IgD-negative memory B cell (primary cell): ENCODE measurements at regions not wholly inside any gene's neighbourhood (a gene's known extent, or its start where the extent isn't known, plus 50 kb on each side); places are given as distances from the start of the nearest gene placed in this dataset.

Source experiments
- H3K27ac Mint-ChIP-seq, 3 donors: one replicate each; pipeline ENCODE4 v1.8.0; 2020 to 2022; ENCODE audit warnings: mild to moderate bottlenecking in 3 of 3, mixed read lengths in 3 of 3, moderate library complexity in 1 of 3
- H3K27me3 Mint-ChIP-seq: one replicate; pipeline ENCODE4 v1.8.0; 2021; ENCODE audit warnings: mixed read lengths
- H3K36me3 Mint-ChIP-seq: one replicate; pipeline ENCODE4 v1.8.0; 2020; ENCODE audit warnings: mild to moderate bottlenecking, mixed read lengths
- H3K4me1 Mint-ChIP-seq, 3 donors: one replicate each; pipeline ENCODE4 v1.8.0; 2020 to 2022; ENCODE audit warnings: mixed read lengths in 3 of 3, mild to moderate bottlenecking in 1 of 3
- H3K4me3 Mint-ChIP-seq, 4 donors: one replicate each; pipeline ENCODE4 v1.8.0; 2020 to 2022; ENCODE audit warnings: mild to moderate bottlenecking in 4 of 4, mixed read lengths in 4 of 4, moderate library complexity in 3 of 4
- H3K9me3 Mint-ChIP-seq, 3 donors: one replicate each; pipeline ENCODE4 v1.8.0; 2020 to 2021; ENCODE audit warnings: mixed read lengths in 3 of 3, mild to moderate bottlenecking in 1 of 3

DNA sequence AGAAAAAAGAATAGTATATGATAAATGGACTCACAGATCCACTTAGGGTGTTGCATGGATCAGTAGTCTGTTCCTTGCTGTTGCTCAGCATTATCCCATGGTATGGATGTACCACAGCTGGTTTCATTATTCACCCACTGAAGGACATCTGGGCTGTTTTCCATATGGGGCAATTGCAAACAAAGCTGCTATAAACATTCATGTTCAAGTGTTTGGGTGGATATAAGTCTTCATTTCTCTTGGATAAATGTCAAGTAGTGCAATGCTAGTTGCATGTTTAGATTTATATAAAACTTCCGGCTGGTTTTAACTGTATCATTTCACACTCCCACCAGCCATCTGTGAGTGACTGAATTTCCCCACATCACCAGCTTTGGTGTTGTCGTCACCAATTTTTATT is 137.7 kb downstream of the ASB7 start:
- no peak overlapping the region for H3K4me3 Mint-ChIP-seq
- H3K36me3 Mint-ChIP-seq: no peaks in the 10 kb centered on the region
- no peaks in the 10 kb centered on the region for H3K27me3 Mint-ChIP-seq

DNA sequence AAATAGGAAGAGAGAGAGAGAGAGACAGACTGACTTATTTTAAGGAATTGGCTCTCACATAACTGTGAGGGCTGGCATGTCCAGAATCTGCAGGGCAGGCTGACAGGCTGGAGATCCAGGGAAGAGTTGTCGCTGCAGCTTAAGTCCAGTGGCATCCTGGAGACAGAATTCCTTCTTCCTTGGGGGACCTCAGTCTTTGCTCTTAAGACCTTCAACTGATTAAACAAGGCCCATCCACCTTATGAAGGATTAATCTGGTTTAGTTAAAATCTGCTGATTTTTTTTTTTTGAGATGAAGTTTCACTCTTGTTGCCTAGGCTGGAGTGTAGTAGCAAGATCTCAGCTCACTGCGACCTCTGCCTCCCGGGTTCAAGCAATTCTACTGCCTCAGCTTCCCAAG is 128.0 kb upstream of the ALDH1A3 start:
- H3K36me3 Mint-ChIP-seq: no peaks in the 10 kb centered on the region
- no peaks in the 10 kb centered on the region for H3K4me1 Mint-ChIP-seq
- H3K27me3 Mint-ChIP-seq: peaks cover 29% of the 10 kb centered on the region
- H3K27ac Mint-ChIP-seq: no peak overlapping the region
- H3K4me3 Mint-ChIP-seq: no peak overlapping the region
- H3K9me3 Mint-ChIP-seq: peaks cover under 1 to 9% (median 5%) of the 10 kb centered on the region in 3 donors

More for the DNA sequence above, 137.7 kb downstream of the ASB7 start:
- Mint-ChIP-seq H3K27ac (no peak overlapping the region), H3K4me1 (no peaks in the 10 kb centered on the region), H3K9me3 (peaks cover 0 to under 1% (median 0%) of the 10 kb centered on the region in 3 donors)

DNA sequence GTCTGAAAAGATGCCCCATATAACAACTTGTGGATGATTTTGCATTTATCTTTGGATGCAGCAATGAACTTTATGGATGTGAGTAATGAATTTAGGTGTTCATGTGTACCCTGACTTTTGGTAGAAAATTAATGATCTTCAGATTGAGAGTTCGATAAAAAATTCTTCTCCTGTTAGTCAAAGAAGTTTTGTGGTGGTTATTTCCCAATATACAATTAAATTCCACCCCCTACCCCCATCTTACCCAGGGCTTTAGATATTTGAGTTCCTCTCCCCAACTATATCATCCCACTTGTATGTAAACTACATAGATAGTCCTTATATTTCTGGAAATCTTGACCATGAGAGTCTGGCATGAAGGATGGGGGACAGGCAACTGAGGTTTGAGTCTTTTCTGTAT is 126.1 kb upstream of the ALDH1A3 start:
- H3K27me3 Mint-ChIP-seq: peaks cover 20% of the 10 kb centered on the region
- no peaks in the 10 kb centered on the region for H3K36me3 Mint-ChIP-seq
- H3K4me3 Mint-ChIP-seq: no peak overlapping the region
- H3K4me1 Mint-ChIP-seq: no peaks in the 10 kb centered on the region
- no peak overlapping the region for H3K27ac Mint-ChIP-seq
- peaks cover 0 to 5% (median 0%) of the 10 kb centered on the region in 3 donors for H3K9me3 Mint-ChIP-seq

DNA sequence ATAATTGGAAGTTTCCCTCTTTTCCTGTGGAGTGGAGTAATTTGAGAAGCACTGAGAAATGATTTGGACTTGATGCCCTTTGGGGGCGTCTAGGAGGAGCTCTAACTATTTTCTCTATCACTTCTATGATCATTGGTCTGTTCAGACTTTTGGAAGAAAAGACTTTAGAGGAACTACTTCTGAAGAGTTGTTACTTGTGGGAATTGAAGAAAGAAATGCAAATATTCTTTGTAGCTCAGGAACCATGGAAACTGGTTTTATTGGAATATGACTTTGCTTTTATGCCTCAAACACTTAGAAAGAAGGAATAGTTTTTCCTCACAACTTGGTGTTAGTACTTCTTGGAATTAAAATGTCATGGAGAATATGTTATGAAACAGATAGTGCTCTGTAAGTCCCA is 122.0 kb upstream of the ALDH1A3 start:
- Mint-ChIP-seq H3K36me3 (no peaks in the 10 kb centered on the region), H3K27ac (no peak overlapping the region), H3K9me3 (peaks cover 0 to 4% (median 0%) of the 10 kb centered on the region in 3 donors), H3K4me1 (no peaks in the 10 kb centered on the region), H3K4me3 (no peak overlapping the region), H3K27me3 (peaks cover 30% of the 10 kb centered on the region)

DNA sequence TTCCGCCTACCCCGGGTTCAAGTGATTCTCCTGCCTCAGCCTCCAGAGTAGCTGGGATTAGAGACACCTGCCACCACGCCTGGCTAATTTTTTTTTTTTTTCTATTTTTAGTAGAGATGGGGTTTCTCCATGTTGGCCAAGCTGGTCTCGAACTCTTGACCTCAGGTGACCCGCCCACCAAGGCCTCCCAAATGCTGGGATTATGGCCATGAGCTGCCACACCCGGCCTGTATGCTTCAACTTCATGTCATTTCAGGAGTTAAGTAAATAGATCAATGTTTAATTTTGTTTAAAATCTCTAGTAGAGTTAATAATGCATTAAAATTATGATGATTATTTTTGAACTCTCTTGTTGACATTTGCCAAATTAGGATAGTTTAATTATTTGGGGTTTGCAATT is 121.1 kb upstream of the ALDH1A3 start:
- Mint-ChIP-seq H3K36me3 (no peaks in the 10 kb centered on the region), H3K4me1 (no peaks in the 10 kb centered on the region), H3K9me3 (peaks cover 0 to 4% (median 0%) of the 10 kb centered on the region in 3 donors), H3K27ac (no peak overlapping the region), H3K27me3 (peaks cover 30% of the 10 kb centered on the region), H3K4me3 (no peak overlapping the region)

DNA sequence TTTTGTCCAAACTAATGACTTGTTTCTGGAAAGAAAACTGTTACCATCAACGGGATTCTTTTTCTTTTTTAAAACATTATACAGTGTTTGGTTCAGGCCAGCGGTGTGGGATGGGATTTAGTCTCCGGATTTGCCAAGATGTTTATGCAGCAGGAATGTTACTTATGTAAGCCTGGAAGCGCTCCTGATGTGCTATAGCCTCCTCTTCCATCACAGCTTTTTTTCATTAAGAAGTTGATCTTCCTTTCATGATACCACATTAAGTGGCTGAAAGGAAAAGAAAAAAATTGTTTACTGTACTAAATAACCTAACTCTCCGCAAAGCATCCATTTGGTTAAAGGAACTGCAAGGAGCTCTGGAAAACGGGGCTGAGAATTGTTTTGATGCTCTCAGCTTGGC is 120.5 kb upstream of the ALDH1A3 start:
- no peaks in the 10 kb centered on the region for H3K4me1 Mint-ChIP-seq
- H3K27me3 Mint-ChIP-seq: peaks cover 29% of the 10 kb centered on the region
- no peak overlapping the region for H3K4me3 Mint-ChIP-seq
- no peaks in the 10 kb centered on the region for H3K36me3 Mint-ChIP-seq
- no peak overlapping the region for H3K27ac Mint-ChIP-seq
- H3K9me3 Mint-ChIP-seq: peaks cover 0 to 4% (median 0%) of the 10 kb centered on the region in 3 donors

DNA sequence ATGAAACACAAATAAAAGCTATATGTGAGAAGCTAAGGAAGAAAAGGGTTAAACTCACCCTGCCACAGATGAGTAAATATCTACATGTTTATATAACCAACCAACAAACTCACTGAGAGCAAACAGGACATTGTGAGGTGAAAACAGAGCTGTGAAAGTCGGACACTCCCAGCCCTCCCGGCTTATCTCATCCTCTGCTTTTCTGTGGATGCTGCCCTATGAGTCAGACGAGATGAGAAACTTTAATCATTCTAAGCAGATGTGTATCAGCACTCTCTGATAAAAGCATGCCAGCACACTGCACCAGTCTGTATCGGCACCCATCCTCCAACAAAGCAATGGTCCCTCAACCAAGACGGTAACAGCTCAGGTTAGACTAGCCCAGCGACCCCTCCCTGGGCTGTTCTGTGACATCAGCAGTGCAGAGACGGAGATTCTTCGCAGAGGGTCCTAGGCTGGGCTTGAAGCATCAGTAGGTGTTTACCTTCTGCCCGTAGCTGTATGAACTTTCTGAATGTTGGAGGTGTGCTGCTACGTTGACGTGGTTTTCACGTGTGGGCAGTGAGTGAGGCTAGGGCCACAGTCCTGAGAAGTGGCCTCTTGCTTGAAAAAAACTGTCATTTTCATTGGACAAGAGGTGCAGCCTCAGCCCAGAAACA is 119.8 kb upstream of the ALDH1A3 start:
- H3K4me3 Mint-ChIP-seq: no peak overlapping the region
- H3K27ac Mint-ChIP-seq: no peak overlapping the region
- H3K9me3 Mint-ChIP-seq: peaks cover 0 to 4% (median 0%) of the 10 kb centered on the region in 3 donors
- peaks cover 23% of the 10 kb centered on the region for H3K27me3 Mint-ChIP-seq
- no peaks in the 10 kb centered on the region for H3K4me1 Mint-ChIP-seq
- no peaks in the 10 kb centered on the region for H3K36me3 Mint-ChIP-seq

DNA sequence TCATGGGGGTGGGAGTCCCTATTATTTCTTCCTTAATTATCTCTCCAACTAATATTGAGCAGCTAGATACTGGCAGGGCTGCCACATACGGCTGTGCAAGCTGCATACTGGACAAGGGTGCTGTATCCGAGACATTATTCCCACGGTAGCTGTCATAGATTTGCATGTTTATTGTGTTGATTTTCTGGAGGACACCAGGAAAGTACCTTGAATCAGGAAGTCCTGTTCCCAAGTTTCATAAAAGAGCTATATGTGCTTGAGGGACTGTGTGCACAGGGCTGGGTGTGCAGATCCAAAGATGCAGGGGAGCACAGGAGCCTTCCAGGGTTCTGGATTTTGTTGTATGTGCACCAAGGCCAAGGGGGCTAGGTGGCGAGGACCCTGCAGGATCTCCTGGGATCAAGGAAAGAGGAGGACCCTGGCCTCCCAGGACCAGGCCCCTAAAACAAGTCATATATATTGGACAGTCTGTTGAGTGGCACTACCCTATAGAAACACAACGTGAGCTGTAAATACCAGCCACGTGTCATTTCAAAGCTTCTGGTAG is 119.2 kb upstream of the ALDH1A3 start:
- H3K27ac Mint-ChIP-seq: no peak overlapping the region
- no peak overlapping the region for H3K4me3 Mint-ChIP-seq
- H3K9me3 Mint-ChIP-seq: peaks cover 0 to 4% (median 0%) of the 10 kb centered on the region in 3 donors
- H3K27me3 Mint-ChIP-seq: peaks cover 19% of the 10 kb centered on the region
- H3K4me1 Mint-ChIP-seq: no peaks in the 10 kb centered on the region
- H3K36me3 Mint-ChIP-seq: peaks cover 2% of the 10 kb centered on the region

DNA sequence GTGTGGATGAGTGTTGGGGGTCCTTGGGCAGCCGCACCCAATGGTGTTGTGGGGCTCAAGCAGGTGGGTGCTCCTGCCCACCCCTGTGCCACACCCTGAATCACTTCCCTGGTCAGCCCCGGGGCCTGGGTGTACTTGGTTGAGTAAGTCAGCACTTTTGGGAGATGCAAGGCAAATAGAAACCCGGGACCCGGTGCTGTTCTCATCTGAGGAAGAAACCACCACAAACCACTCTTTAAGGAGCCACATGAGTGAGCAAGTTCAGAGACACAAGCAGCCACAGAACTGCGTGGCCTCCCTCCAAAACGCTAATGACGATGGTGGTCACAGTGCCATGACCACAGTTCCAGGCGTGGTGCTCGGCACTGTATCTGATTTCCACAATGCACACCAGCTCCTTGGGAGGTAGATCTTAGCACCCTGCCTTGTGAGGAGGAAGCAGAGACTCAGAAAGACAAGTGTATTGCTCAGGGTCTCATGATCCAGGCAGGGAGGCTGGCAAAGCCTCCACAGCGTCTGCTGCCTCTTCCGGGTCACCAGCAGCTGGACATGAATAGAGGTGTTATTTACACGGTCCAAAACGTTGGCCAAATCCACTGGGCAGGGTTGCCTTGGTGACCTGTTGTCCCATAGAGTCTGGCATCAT is 118.2 kb upstream of the ALDH1A3 start:
- no peaks in the 10 kb centered on the region for H3K4me1 Mint-ChIP-seq
- H3K27ac Mint-ChIP-seq: no peak overlapping the region
- no peak overlapping the region for H3K4me3 Mint-ChIP-seq
- H3K9me3 Mint-ChIP-seq: peaks cover 0 to 4% (median 0%) of the 10 kb centered on the region in 3 donors
- peaks cover 2% of the 10 kb centered on the region for H3K36me3 Mint-ChIP-seq
- peaks cover 19% of the 10 kb centered on the region for H3K27me3 Mint-ChIP-seq

DNA sequence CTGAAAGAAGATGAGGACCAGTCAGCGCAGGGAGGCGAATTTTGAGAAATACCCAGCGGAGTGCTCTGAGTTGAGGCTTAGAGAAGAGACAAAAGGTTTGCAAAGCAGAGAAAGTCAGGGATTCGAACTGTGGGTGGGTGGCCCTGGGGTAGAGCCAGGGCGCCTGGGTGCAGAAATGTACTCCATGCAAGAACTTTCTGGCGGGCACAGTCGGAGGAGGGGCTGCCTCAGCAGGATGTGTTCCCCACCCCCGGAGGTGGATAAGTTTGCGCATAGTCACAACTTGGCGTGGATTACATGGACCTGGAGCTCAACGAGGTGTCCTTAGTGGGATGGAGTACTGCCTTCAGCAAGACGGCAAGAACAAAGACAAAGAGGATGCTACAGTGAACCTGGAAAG is 117.3 kb upstream of the ALDH1A3 start:
- Mint-ChIP-seq H3K4me3 (no peak overlapping the region), H3K36me3 (peaks cover 2% of the 10 kb centered on the region), H3K27me3 (peaks cover 19% of the 10 kb centered on the region), H3K27ac (no peak overlapping the region), H3K4me1 (no peaks in the 10 kb centered on the region), H3K9me3 (peaks cover 0 to 4% (median 0%) of the 10 kb centered on the region in 3 donors)

DNA sequence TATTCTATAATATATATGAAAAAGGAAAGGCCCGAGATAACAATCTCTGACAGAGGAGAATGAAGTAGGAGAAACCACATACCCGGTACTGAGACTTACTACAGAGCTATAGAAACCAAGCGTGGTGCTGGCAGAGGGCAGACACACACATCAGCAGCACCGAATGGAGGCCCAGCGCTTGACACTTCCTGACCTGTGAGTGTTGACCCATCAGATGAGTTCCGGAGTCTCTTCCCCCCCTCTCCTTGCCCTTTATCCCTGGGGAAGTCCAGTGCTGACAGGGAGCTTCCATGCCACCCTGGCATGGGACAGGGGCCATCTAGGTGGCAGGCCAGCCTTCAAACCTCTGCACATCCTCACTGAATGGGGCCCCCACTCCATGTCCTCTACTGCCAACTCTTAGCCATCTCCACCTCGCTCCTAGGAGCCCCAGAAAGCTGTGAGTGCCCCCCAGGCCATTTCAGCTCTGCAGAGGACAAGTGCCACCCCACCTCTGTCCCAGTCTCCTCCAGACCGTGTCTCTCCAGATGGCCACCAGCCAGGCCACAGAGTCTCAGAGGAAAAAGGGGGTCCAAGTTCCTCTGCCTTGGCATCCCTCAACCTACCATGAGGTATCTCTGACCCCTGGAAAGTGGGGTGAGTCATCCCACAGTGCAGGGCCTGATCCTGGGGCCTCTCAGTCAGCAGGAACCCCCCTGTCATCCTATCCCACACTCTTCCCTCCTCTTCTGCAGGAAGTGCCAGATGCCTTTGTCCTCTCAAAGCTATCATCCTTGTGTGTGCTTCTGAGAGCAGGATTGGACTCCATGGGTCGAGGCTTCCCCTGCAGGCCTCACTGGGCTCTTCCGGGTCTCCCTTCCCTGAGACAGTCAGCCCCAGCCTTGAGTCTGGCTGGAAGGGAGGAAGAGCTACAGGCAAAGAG is 116.5 kb upstream of the ALDH1A3 start:
- peaks cover 2% of the 10 kb centered on the region for H3K36me3 Mint-ChIP-seq
- peaks cover 19% of the 10 kb centered on the region for H3K27me3 Mint-ChIP-seq
- H3K9me3 Mint-ChIP-seq: peaks cover 0 to 4% (median 0%) of the 10 kb centered on the region in 3 donors
- H3K4me3 Mint-ChIP-seq: no peak overlapping the region
- H3K27ac Mint-ChIP-seq: no peak overlapping the region
- no peaks in the 10 kb centered on the region for H3K4me1 Mint-ChIP-seq

DNA sequence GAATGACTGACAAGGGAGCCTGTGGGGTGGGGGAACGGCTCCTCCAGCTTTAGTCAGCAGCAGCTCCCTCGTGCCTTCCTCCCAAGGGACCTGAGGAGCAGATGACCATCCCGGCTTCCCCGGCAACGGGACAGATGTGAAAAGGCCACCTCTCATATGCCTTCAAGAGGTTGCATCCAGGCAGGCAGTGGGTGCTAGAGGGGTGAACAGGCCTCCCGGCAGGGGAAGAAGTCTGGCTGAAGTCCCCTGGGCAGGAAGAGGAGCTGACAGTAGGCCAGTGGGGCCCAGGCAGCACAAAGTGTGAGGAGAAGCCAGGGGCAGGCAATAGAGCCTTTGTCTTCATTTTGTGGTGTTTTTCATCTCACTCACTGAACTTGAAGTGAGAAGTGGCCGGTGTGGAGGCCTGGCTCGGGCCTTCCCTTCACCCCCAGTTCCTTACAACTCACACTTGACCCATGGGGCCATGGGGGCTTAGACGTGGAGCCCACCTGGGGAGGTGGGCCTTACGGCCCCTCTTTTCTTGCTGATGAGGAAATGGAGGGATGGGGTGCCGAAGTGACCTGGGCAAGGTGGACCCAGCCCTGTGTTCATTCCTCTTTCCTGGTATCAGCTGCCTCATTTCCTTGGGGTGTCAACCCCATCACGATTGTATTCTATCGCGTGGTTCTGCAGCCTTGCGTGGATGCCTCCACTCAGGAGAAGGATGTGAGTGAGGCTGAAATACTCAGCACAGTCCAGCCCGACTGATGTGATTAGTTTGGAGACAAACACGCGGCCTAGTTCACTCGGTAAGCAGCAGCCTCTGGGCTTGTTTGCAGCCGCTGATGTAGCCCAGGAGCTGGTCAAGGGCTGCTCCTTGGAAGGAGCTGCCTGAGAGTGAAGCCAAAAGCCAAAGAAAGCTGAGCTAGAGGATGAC is 115.5 kb upstream of the ALDH1A3 start:
- Mint-ChIP-seq H3K4me1 (no peaks in the 10 kb centered on the region), H3K36me3 (peaks cover 2% of the 10 kb centered on the region), H3K27ac (no peak overlapping the region), H3K9me3 (peaks cover 0 to 4% (median 0%) of the 10 kb centered on the region in 3 donors), H3K27me3 (peaks cover 17% of the 10 kb centered on the region), H3K4me3 (no peak overlapping the region)

DNA sequence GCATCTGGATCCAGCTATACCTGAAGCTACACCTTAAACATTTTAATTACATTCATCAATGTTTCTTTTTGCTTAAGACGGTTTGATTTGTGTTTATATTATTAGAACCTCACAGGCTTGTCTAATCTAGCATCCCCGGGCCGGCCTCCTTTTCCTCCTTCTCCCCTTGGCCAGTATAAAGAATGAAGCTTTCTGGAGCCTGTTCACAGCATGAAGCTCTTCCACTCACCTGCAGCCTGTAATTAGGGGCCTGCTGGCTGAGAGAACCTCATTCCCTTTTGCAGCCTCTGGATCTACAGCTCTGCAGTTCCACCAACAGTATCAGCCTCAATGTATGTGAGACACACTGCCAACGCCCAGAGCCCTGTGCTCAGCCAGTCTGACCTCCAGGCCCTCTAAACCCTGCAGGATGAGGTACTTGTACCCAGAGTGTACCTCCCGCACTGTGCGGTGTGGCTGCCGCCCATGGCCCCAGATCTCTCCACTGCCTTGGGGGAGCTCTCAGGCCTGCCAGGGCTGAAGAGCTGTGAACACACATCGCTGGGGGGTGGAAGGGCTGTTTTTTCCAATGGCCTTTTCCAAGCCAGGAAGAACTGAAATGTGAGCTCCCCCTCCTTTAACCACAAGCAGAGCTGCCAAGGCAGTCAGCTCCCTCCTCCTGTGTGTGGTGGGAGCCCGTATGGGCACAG is 114.7 kb upstream of the ALDH1A3 start:
- Mint-ChIP-seq H3K4me3 (no peak overlapping the region), H3K27ac (no peak overlapping the region), H3K9me3 (peaks cover 0 to 4% (median 0%) of the 10 kb centered on the region in 3 donors), H3K4me1 (no peaks in the 10 kb centered on the region), H3K36me3 (peaks cover 2% of the 10 kb centered on the region), H3K27me3 (peaks cover 11% of the 10 kb centered on the region)
